ENCODE measurements at regions not wholly inside any gene's neighbourhood (a gene's known extent, or its start where the extent isn't known, plus 50 kb on each side); places are given as distances from the start of the nearest gene placed in this dataset.

- Histone ChIP-seq H3K4me1 (ENCODE audit: control insufficient read depth, low read length) (no peaks in the 10 kb centered on the region), H3K27me3 (ENCODE audit: control insufficient read depth, low read length) (0 out of 2 replicates have a peak, but pooled peaks cover 4% of the 10 kb centered on the region), H3K4me2 (ENCODE audit: low read length) (no peak overlapping the region), H3K36me3 (ENCODE audit: control insufficient read depth, low read length) (no peaks in the 10 kb centered on the region), H3K9me3 (ENCODE audit: control insufficient read depth, insufficient read depth, low read length) (no peaks in the 10 kb centered on the region), H3K79me2 (ENCODE audit: control insufficient read depth, low read length) (no peaks in the 10 kb centered on the region), H3K9me2 (replicated peaks; ENCODE audit: control insufficient read depth, low read length) (no peaks in the 10 kb centered on the region), H3K27ac (ENCODE audit: low read depth, low read length) (no peak overlapping the region), H4K20me1 (ENCODE audit: control insufficient read depth, insufficient read depth, low read depth, low read length) (no peaks in the 10 kb centered on the region), H3K4me3 (ENCODE audit: low read length) (no peak overlapping the region), H3F3A (ENCODE audit: control insufficient read depth, insufficient read depth) (no peaks in the 10 kb centered on the region)
- TF ChIP-seq CTCF (IDR thresholded peaks at IDR 0.05; ENCODE audit: low read depth, low read length, poor library complexity, severe bottlenecking) (no peak), EZH2phosphoT487 (IDR thresholded peaks at IDR 0.05; ENCODE audit: borderline replicate concordance, low read length) (no peak)
These were observed 201.0 kb downstream of the TMX1 start for GRCh38 chr14:51441001-51441400.

GRCh38 chr14:51442513-51443175, 202.6 kb downstream of the TMX1 start:
- Histone ChIP-seq H3K4me1 (ENCODE audit: control insufficient read depth, low read length) (no peaks in the 10 kb centered on the region), H3K36me3 (ENCODE audit: control insufficient read depth, low read length) (no peaks in the 10 kb centered on the region), H3K27me3 (ENCODE audit: control insufficient read depth, low read length) (0 out of 2 replicates have a peak, but pooled peaks cover 4% of the 10 kb centered on the region), H3K27ac (ENCODE audit: low read depth, low read length) (no peak overlapping the region), H4K20me1 (ENCODE audit: control insufficient read depth, insufficient read depth, low read depth, low read length) (no peaks in the 10 kb centered on the region), H3K9me3 (ENCODE audit: control insufficient read depth, insufficient read depth, low read length) (no peaks in the 10 kb centered on the region), H3K4me2 (ENCODE audit: low read length) (no peak overlapping the region), H3K79me2 (ENCODE audit: control insufficient read depth, low read length) (no peaks in the 10 kb centered on the region), H3K9me2 (replicated peaks; ENCODE audit: control insufficient read depth, low read length) (no peaks in the 10 kb centered on the region), H3K4me3 (ENCODE audit: low read length) (no peak overlapping the region), H3F3A (ENCODE audit: control insufficient read depth, insufficient read depth) (no peaks in the 10 kb centered on the region)
- TF ChIP-seq CTCF (IDR thresholded peaks at IDR 0.05; ENCODE audit: low read depth, low read length, poor library complexity, severe bottlenecking) (no peak), EZH2phosphoT487 (IDR thresholded peaks at IDR 0.05; ENCODE audit: borderline replicate concordance, low read length) (no peak)

- H3K27ac ChIP-seq (ENCODE audit: low read depth, low read length): no peak overlapping the region
- H3K9me2 ChIP-seq (replicated peaks; ENCODE audit: control insufficient read depth, low read length): no peaks in the 10 kb centered on the region
- 0 out of 2 replicates have a peak, but pooled peaks cover 4% of the 10 kb centered on the region for H3K27me3 ChIP-seq (ENCODE audit: control insufficient read depth, low read length)
- no peak overlapping the region for H3K4me2 ChIP-seq (ENCODE audit: low read length)
- no peaks in the 10 kb centered on the region for H4K20me1 ChIP-seq (ENCODE audit: control insufficient read depth, insufficient read depth, low read depth, low read length)
- no peaks in the 10 kb centered on the region for H3K4me1 ChIP-seq (ENCODE audit: control insufficient read depth, low read length)
- H3K36me3 ChIP-seq (ENCODE audit: control insufficient read depth, low read length): no peaks in the 10 kb centered on the region
- no peak overlapping the region for H3K4me3 ChIP-seq (ENCODE audit: low read length)
- no peaks in the 10 kb centered on the region for H3F3A ChIP-seq (ENCODE audit: control insufficient read depth, insufficient read depth)
- no peak for TF ChIP-seq CTCF (IDR thresholded peaks at IDR 0.05; ENCODE audit: low read depth, low read length, poor library complexity, severe bottlenecking)
- no peaks in the 10 kb centered on the region for H3K9me3 ChIP-seq (ENCODE audit: control insufficient read depth, insufficient read depth, low read length)
- H3K79me2 ChIP-seq (ENCODE audit: control insufficient read depth, low read length): no peaks in the 10 kb centered on the region
These were observed 203.4 kb downstream of the TMX1 start for GRCh38 chr14:51443195-51444018.

All from DOHH2 (cell line).